GM12878 (cell line): ENCODE measurements at regions not wholly inside any gene's neighbourhood (a gene's known extent, or its start where the extent isn't known, plus 50 kb on each side); places are given as distances from the start of the nearest gene placed in this dataset.

Experiments used
- ATAC-seq: fragments of 200-7000 bp; cut with Tn5 transposase; 3 replicates; pipeline ENCODE4 v1.9.1; 2020; ENCODE audit warnings: mild to moderate bottlenecking, moderate library complexity
- BruUV-seq: library from RNA; stranded (reverse); fragments of 400-500 nt; replicated peaks from 2 replicates; lab custom pipeline; 2021; lab: Mats Ljungman, UMichigan
- CTCF ChIA-PET: fragments of 300-600 bp; sonication (Branson Sonifier 250); formaldehyde crosslinking; extraction: SDS; loops from one replicate; lab custom pipeline; 2021; ENCODE audit warnings: inconsistent platforms; lab: Yijun Ruan, JAX
- POLR2A ChIA-PET: fragments of 350-600 bp; formaldehyde crosslinking; extraction: SDS; loops from one replicate; lab custom pipeline; 2021; ENCODE audit warnings: inconsistent platforms; lab: Charles Lee
- RAD21 ChIA-PET: fragments of 300-600 bp; sonication (Branson Sonifier 250); formaldehyde crosslinking; loops from one replicate; lab custom pipeline; 2023; ENCODE audit warnings: antibody characterized with exemption; ENCODE audit not compliant: unreplicated experiment; lab: Charles Lee
- SMC1A ChIA-PET: fragments of 300-600 bp; sonication (Branson Sonifier 250); formaldehyde crosslinking; loops from one replicate; lab custom pipeline; 2023; ENCODE audit not compliant: unreplicated experiment, uncharacterized antibody; lab: Charles Lee
- DNase-seq: peaks from one replicate; pipeline ENCODE4 v3.0.0-alpha.2; 2011; ENCODE audit warnings: low read depth, low spot score
- FAIRE-seq: peaks from 3 replicates; lab custom pipeline; 2011; peaks lifted over from hg19 to GRCh38; lab: Jason Lieb, UNC
- H2AFZ ChIP-seq: 2 replicates; pipeline ENCODE4 v1.6.0; 2011; ENCODE audit warnings: low read depth, low read length, control low read depth; ENCODE audit not compliant: control insufficient read depth
- H3K27ac ChIP-seq: 2 replicates; pipeline ENCODE4 v1.5.1; 2011; ENCODE audit warnings: control low read depth; ENCODE audit not compliant: control insufficient read depth, insufficient read depth
- H3K27me3 ChIP-seq, 2 experiments: replicated peaks in 1 of 2; 2 replicates each; pipeline versions ENCODE4 v1.6.0 to v1.6.1; 2011; ENCODE audit warnings: low read length in 1 of 2; ENCODE audit not compliant: control insufficient read depth in 2 of 2, insufficient read depth in 2 of 2
- H3K36me3 ChIP-seq, 2 experiments: 2 replicates each; pipeline ENCODE4 v1.5.1; 2011; ENCODE audit warnings: low read length in 1 of 2; ENCODE audit not compliant: control insufficient read depth in 2 of 2, insufficient read depth in 2 of 2
- H3K4me1 ChIP-seq: 2 replicates; pipeline ENCODE4 v1.6.1; 2011; ENCODE audit warnings: mild to moderate bottlenecking, low read length, moderate library complexity, mixed read lengths; ENCODE audit not compliant: control insufficient read depth, insufficient read depth
- H3K4me2 ChIP-seq: 2 replicates; pipeline ENCODE4 v1.6.0; 2011; ENCODE audit warnings: control low read depth; ENCODE audit not compliant: control insufficient read depth, insufficient read depth
- H3K4me3 ChIP-seq: fragments of 200-600 bp; sonication (generic); 2 replicates; pipeline ENCODE4 v1.5.1; 2016
- H3K79me2 ChIP-seq: 2 replicates; pipeline ENCODE4 v1.6.0; 2011; ENCODE audit warnings: low read length; ENCODE audit not compliant: control insufficient read depth, insufficient read depth
- H3K9ac ChIP-seq: 2 replicates; pipeline ENCODE4 v1.8.0; 2011; ENCODE audit warnings: low read length, control low read depth, mixed read lengths; ENCODE audit not compliant: control insufficient read depth, insufficient read depth
- H3K9me3 ChIP-seq: replicated peaks from 3 replicates; pipeline ENCODE4 v1.5.1; 2011; ENCODE audit warnings: mild to moderate bottlenecking, low read length; ENCODE audit not compliant: control insufficient read depth, insufficient read depth
- H4K20me1 ChIP-seq: 2 replicates; pipeline ENCODE4 v1.6.0; 2011; ENCODE audit not compliant: control insufficient read depth, insufficient read depth
- FOS ChIP-seq: IDR thresholded peaks from 3 replicates; pipeline ENCODE4 v1.6.1; 2011; ENCODE audit warnings: borderline replicate concordance; ENCODE audit not compliant: insufficient read length; ENCODE audit errors: extremely low read depth
- PKNOX1 ChIP-seq: fragments of 450-650 bp; IDR thresholded peaks from 2 replicates; pipeline ENCODE4 v1.6.1; 2016; ENCODE audit warnings: mild to moderate bottlenecking
- POLR2A ChIP-seq: IDR thresholded peaks from 2 replicates; pipeline ENCODE4 v1.6.1; 2011; ENCODE audit warnings: low read depth, mild to moderate bottlenecking, low read length
- RBBP5 ChIP-seq: fragments of 200-600 bp; sonication (generic); conservative IDR thresholded peaks from 2 replicates; pipeline ENCODE4 v1.6.1; 2016
- RELA ChIP-seq: fragments of 450-650 bp; IDR thresholded peaks from 2 replicates; pipeline ENCODE4 v1.8.0; 2014; ENCODE audit warnings: borderline replicate concordance; ENCODE audit not compliant: partially characterized antibody
- SMAD1 ChIP-seq: fragments of 450-650 bp; IDR thresholded peaks from 2 replicates; pipeline ENCODE4 v1.6.1; 2018; ENCODE audit warnings: mild to moderate bottlenecking, low read depth; ENCODE audit not compliant: partially characterized antibody
- STAT1 ChIP-seq: fragments of 450-650 bp; conservative IDR thresholded peaks from 2 replicates; pipeline ENCODE4 v1.6.1; 2014; ENCODE audit warnings: antibody characterized with exemption, mild to moderate bottlenecking
- SUZ12 ChIP-seq: fragments of 200-600 bp; sonication (generic); IDR thresholded peaks from one replicate; pipeline ENCODE4 v1.6.1; 2018; ENCODE audit warnings: antibody characterized with exemption, mild to moderate bottlenecking; ENCODE audit not compliant: unreplicated experiment
- WGBS: methylation state at CpG from one replicate; pipeline ENCODE4 v1.1.6; 2016; ENCODE audit warnings: low lambda C conversion rate; ENCODE audit not compliant: insufficient replicate concordance, insufficient coverage; ENCODE audit errors: missing lambda C conversion rate; 5-methylcytosine and 5-hydroxymethylcytosine counted together
- in situ Hi-C: fragments of 300-500 bp; cut with MboI; formaldehyde crosslinking; loops from 9 replicates; pipeline ENCODE4 v1.14.3; 2018; ENCODE audit warnings: mixed read lengths
- intact Hi-C: fragments of 100-400 bp; cut with micrococcal nuclease; formaldehyde crosslinking; loops from one replicate; pipeline ENCODE4 v1.14.2; 2022; ENCODE audit not compliant: unreplicated experiment
- TF ChIP-seq, protein P1 (sequence below): IDR thresholded peaks from 2 replicates; pipeline ENCODE4 v1.6.1; 2012; ENCODE audit warnings: mild to moderate bottlenecking, low read depth, low read length

GRCh38 chr12:76178452-76178851, 94.0 kb upstream of the NAP1L1 start:
- RAD21 ChIA-PET, result no interaction called here
- SMC1A ChIA-PET, result interaction anchor here (3.0 kb wide), 1 partner anchor 22 kb away, joined by 8 read pairs; no protein-coding TSS in a partner anchor
- Histone ChIP-seq H3K27me3 (no peaks in the 10 kb centered on the region), H3K36me3 (no peaks in the 10 kb centered on the region), H2AFZ (no peak overlapping the region), H3K27ac (no peak overlapping the region), H3K9me3 (no peaks in the 10 kb centered on the region), H4K20me1 (no peaks in the 10 kb centered on the region), H3K9ac (no peak overlapping the region), H3K4me3 (no peak overlapping the region), H3K79me2 (no peaks in the 10 kb centered on the region), H3K4me2 (no peak overlapping the region), H3K4me1 (peaks cover 12% of the 10 kb centered on the region)
- 98% methylated on average over 3 of the region's 3 CpGs for WGBS
- CTCF ChIA-PET, result interaction anchor here (1.0 kb wide), 1 partner anchor 674 kb away, joined by 3 read pairs; no protein-coding TSS in a partner anchor
- DNase-seq (no peak), ATAC-seq (no peak), FAIRE-seq (no peak)
- POLR2A ChIA-PET, result no interaction called here
- TF ChIP-seq POLR2A (no peak), SUZ12 (no peak), PKNOX1 (no peak), RBBP5 (no peak), FOS (no peak), STAT1 (no peak), SMAD1 (no peak), RELA (no peak)
- TF ChIP-seq, protein P1, sequence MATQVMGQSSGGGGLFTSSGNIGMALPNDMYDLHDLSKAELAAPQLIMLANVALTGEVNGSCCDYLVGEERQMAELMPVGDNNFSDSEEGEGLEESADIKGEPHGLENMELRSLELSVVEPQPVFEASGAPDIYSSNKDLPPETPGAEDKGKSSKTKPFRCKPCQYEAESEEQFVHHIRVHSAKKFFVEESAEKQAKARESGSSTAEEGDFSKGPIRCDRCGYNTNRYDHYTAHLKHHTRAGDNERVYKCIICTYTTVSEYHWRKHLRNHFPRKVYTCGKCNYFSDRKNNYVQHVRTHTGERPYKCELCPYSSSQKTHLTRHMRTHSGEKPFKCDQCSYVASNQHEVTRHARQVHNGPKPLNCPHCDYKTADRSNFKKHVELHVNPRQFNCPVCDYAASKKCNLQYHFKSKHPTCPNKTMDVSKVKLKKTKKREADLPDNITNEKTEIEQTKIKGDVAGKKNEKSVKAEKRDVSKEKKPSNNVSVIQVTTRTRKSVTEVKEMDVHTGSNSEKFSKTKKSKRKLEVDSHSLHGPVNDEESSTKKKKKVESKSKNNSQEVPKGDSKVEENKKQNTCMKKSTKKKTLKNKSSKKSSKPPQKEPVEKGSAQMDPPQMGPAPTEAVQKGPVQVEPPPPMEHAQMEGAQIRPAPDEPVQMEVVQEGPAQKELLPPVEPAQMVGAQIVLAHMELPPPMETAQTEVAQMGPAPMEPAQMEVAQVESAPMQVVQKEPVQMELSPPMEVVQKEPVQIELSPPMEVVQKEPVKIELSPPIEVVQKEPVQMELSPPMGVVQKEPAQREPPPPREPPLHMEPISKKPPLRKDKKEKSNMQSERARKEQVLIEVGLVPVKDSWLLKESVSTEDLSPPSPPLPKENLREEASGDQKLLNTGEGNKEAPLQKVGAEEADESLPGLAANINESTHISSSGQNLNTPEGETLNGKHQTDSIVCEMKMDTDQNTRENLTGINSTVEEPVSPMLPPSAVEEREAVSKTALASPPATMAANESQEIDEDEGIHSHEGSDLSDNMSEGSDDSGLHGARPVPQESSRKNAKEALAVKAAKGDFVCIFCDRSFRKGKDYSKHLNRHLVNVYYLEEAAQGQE, result no peak
- in situ Hi-C loops, result no loop called here
- BruUV-seq, result no TSS peak
- intact Hi-C loops, result no loop called here
